Posterior cingulate gyrus (tissue), 11 donors: ENCODE measurements at regions not wholly inside any gene's neighbourhood (a gene's known extent, or its start where the extent isn't known, plus 50 kb on each side); places are given as distances from the start of the nearest gene placed in this dataset.
A peak's percentile ranks its signal among the peaks of the same experiment; 100 is the strongest.
"Not testable (repeated sequence)": the region's sequence is repeated elsewhere in the genome, so short reads cannot be mapped to it uniquely, and the experiment has no call there.

Experiments
- DNase-seq, 10 donors: peaks; one replicate each; pipeline versions ENCODE4 v3.0.0 to v3.0.0-alpha.2; 2020 to 2021; ENCODE audit warnings: mixed read lengths in 3 of 10
- intact Hi-C: fragments of 100-400 bp; cut with DNase I; formaldehyde crosslinking; loops from one replicate; pipeline ENCODE4 v1.15.1; 2023

GRCh38 chr3:20238199-20238598, 52.2 kb upstream of the SGO1 start:
- DNase-seq = peak in 1 of 10 donors; percentile 35
- intact Hi-C loops = not testable (repeated sequence)

DNA sequence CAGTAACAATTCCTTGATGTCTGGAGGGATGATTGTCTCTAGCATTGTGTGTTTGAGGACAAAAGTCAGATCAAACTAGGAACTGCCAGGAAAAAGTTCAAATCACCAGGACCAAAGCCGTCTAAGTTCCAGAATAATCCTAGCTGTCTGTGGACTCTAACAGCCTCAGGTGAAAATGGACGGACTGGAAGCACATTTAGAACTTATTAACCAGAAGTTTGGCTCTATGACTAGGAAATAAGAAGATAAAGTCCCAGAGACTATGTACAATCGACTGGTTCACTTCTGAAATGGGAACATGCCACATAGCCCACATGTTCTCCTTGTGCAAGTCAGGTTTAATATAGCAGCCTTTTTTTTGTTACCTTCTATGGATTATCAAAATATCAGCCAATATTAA, 50.6 kb upstream of the SGO1 start:
- intact Hi-C loops = no loop called here
- DNase-seq = no peak
